Thoracic aorta (tissue), 2 donors: ENCODE measurements at regions not wholly inside any gene's neighbourhood (a gene's known extent, or its start where the extent isn't known, plus 50 kb on each side); places are given as distances from the start of the nearest gene placed in this dataset.

ENCODE experiments used
- ATAC-seq: fragments of 150-250 bp; one replicate; pipeline ENCODE4 v1.8.0; 2017; ENCODE audit warnings: low read depth; ENCODE audit not compliant: insufficient number of reproducible peaks, low FRiP score
- DNase-seq: peaks from one replicate; pipeline ENCODE4 v3.0.0-alpha.2; 2020; ENCODE audit warnings: low spot score
- H3K27ac ChIP-seq, 2 donors: fragments of 200-600 bp; sonication (generic); 1 replicate in 1 of 2; 2 replicates in 1 of 2; pipeline ENCODE4 v1.5.1; 2016; ENCODE audit warnings: mild to moderate bottlenecking in 2 of 2, moderate library complexity in 2 of 2
- H3K27me3 ChIP-seq: fragments of 200-600 bp; sonication (generic); replicated peaks from 2 replicates; pipeline ENCODE4 v1.6.0; 2016; ENCODE audit warnings: mild to moderate bottlenecking; ENCODE audit not compliant: insufficient read depth
- H3K36me3 ChIP-seq: fragments of 200-600 bp; sonication (generic); one replicate; pipeline ENCODE4 v1.5.1; 2016
- H3K4me1 ChIP-seq, 2 donors: fragments of 200-600 bp; sonication (generic); 1 replicate in 1 of 2; 2 replicates in 1 of 2; pipeline versions ENCODE4 v1.5.1 to v1.6.0; 2016; ENCODE audit warnings: low read depth in 2 of 2, mild to moderate bottlenecking in 1 of 2; ENCODE audit not compliant: control insufficient read depth in 1 of 2
- H3K4me3 ChIP-seq: fragments of 200-600 bp; sonication (generic); 2 replicates; pipeline ENCODE4 v1.5.1; 2016; ENCODE audit warnings: mild to moderate bottlenecking
- H3K9me3 ChIP-seq: fragments of 200-600 bp; sonication (generic); 2 replicates; pipeline ENCODE4 v1.5.1; 2016
- CTCF ChIP-seq: fragments of 200-600 bp; sonication (generic); IDR thresholded peaks from one replicate; pipeline ENCODE4 v1.5.1; 2019; ENCODE audit warnings: antibody characterized with exemption

- Histone ChIP-seq H3K4me3 (no peak overlapping the region), H3K27ac (no peak overlapping the region), H3K27me3 (no peaks in the 10 kb centered on the region), H3K36me3 (no peaks in the 10 kb centered on the region), H3K9me3 (no peaks in the 10 kb centered on the region), H3K4me1 (peaks cover 0 to 5% of the 10 kb centered on the region in 2 donors)
- ATAC-seq (no peak), DNase-seq (no peak)
- TF ChIP-seq CTCF = no peak
These were observed 88.1 kb upstream of the STMND1 start for GRCh38 chr6:17013701-17014100.

- H3K4me3 ChIP-seq = peak overlapping the region; percentile 18
- no peaks in the 10 kb centered on the region for H3K9me3 ChIP-seq
- peaks cover 0 to 5% of the 10 kb centered on the region in 2 donors for H3K4me1 ChIP-seq
- H3K27ac ChIP-seq = no peak overlapping the region
- H3K36me3 ChIP-seq = no peaks in the 10 kb centered on the region
- ATAC-seq (no peak), DNase-seq (no peak)
- no peaks in the 10 kb centered on the region for H3K27me3 ChIP-seq
- no peak for TF ChIP-seq CTCF
These were observed 89.2 kb upstream of the STMND1 start for GRCh38 chr6:17012421-17013225.

- H3K27me3 ChIP-seq = no peaks in the 10 kb centered on the region
- DNase-seq (no peak), ATAC-seq (no peak)
- TF ChIP-seq CTCF = no peak
- no peaks in the 10 kb centered on the region for H3K9me3 ChIP-seq
- H3K4me3 ChIP-seq = no peak overlapping the region
- no peaks in the 10 kb centered on the region for H3K36me3 ChIP-seq
- no peak overlapping the region for H3K27ac ChIP-seq
- peaks cover 0 to 5% of the 10 kb centered on the region in 2 donors for H3K4me1 ChIP-seq
These were observed 89.9 kb upstream of the STMND1 start for GRCh38 chr6:17011985-17012384.

- DNase-seq = no peak
- H3K27ac ChIP-seq = no peak overlapping the region
- ATAC-seq = no peak
- no peaks in the 10 kb centered on the region for H3K4me1 ChIP-seq
- H3K9me3 ChIP-seq = no peaks in the 10 kb centered on the region
- no peak for TF ChIP-seq CTCF
- H3K36me3 ChIP-seq = no peaks in the 10 kb centered on the region
- no peak overlapping the region for H3K4me3 ChIP-seq
- no peaks in the 10 kb centered on the region for H3K27me3 ChIP-seq
These were observed 94.1 kb upstream of the STMND1 start for GRCh38 chr6:17007749-17008148.

GRCh38 chr6:17006543-17006942 lies 95.3 kb upstream of the STMND1 start:
- H3K36me3 ChIP-seq = no peaks in the 10 kb centered on the region
- ATAC-seq (no peak), DNase-seq (no peak)
- no peaks in the 10 kb centered on the region for H3K4me1 ChIP-seq
- no peak for TF ChIP-seq CTCF
- H3K27ac ChIP-seq = no peak overlapping the region
- no peak overlapping the region for H3K4me3 ChIP-seq
- no peaks in the 10 kb centered on the region for H3K9me3 ChIP-seq
- H3K27me3 ChIP-seq = no peaks in the 10 kb centered on the region
